GM06990 (cell line): ENCODE measurements at regions not wholly inside any gene's neighbourhood (a gene's known extent, or its start where the extent isn't known, plus 50 kb on each side); places are given as distances from the start of the nearest gene placed in this dataset.

Experiments used
- DNase-seq: peaks from one replicate; pipeline ENCODE4 v3.0.0-alpha.2; 2011; ENCODE audit not compliant: insufficient read length; ENCODE audit errors: extremely low read depth
- H3K27me3 ChIP-seq: replicated peaks from 2 replicates; pipeline ENCODE4 v1.6.0; 2011; ENCODE audit warnings: low read length; ENCODE audit not compliant: control insufficient read depth, insufficient read depth
- H3K36me3 ChIP-seq: 2 replicates; pipeline ENCODE4 v1.5.1; 2011; ENCODE audit warnings: low read length; ENCODE audit not compliant: control insufficient read depth, insufficient read depth
- H3K4me3 ChIP-seq: replicated peaks from 2 replicates; pipeline ENCODE4 v1.5.1; 2011; ENCODE audit warnings: low read depth, mild to moderate bottlenecking, control low read depth, low read length
- CTCF ChIP-seq: IDR thresholded peaks from 2 replicates; pipeline ENCODE4 v1.5.1; 2011; ENCODE audit warnings: low read length, control low read depth, mild to moderate bottlenecking, inconsistent platforms; ENCODE audit not compliant: insufficient read depth, poor library complexity, severe bottlenecking

- H3K4me3 ChIP-seq, result no peak overlapping the region
- no peak for DNase-seq
- no peak for TF ChIP-seq CTCF
- no peaks in the 10 kb centered on the region for H3K36me3 ChIP-seq
- no peaks in the 10 kb centered on the region for H3K27me3 ChIP-seq
These were observed 569.9 kb downstream of the UQCRFS1 start for GRCh38 chr19:28642787-28643683.

GRCh38 chr19:28641395-28641794 is 571.6 kb downstream of the UQCRFS1 start:
- no peaks in the 10 kb centered on the region for H3K27me3 ChIP-seq
- no peak for DNase-seq
- TF ChIP-seq CTCF, result no peak

GRCh38 chr19:28640506-28640905 is 572.4 kb downstream of the UQCRFS1 start:
- no peak for TF ChIP-seq CTCF
- no peak for DNase-seq
- no peaks in the 10 kb centered on the region for H3K27me3 ChIP-seq
- no peak overlapping the region for H3K4me3 ChIP-seq
- H3K36me3 ChIP-seq, result no peaks in the 10 kb centered on the region

More at GRCh38 chr19:28641395-28641794, 571.6 kb downstream of the UQCRFS1 start:
- no peak overlapping the region for H3K4me3 ChIP-seq
- H3K36me3 ChIP-seq, result no peaks in the 10 kb centered on the region

GRCh38 chr19:28638445-28638844 is 574.5 kb downstream of the UQCRFS1 start:
- no peak for TF ChIP-seq CTCF
- no peak overlapping the region for H3K4me3 ChIP-seq
- no peaks in the 10 kb centered on the region for H3K36me3 ChIP-seq
- DNase-seq, result no peak
- H3K27me3 ChIP-seq, result no peaks in the 10 kb centered on the region

GRCh38 chr19:28636706-28637105 is 576.2 kb downstream of the UQCRFS1 start:
- no peak for TF ChIP-seq CTCF
- no peak overlapping the region for H3K4me3 ChIP-seq
- no peaks in the 10 kb centered on the region for H3K36me3 ChIP-seq
- no peak for DNase-seq
- no peaks in the 10 kb centered on the region for H3K27me3 ChIP-seq
